ENCODE measurements at regions not wholly inside any gene's neighbourhood (a gene's known extent, or its start where the extent isn't known, plus 50 kb on each side); places are given as distances from the start of the nearest gene placed in this dataset.
"Not testable (repeated sequence)": the region's sequence is repeated elsewhere in the genome, so short reads cannot be mapped to it uniquely, and the experiment has no call there.

GRCh38 chr6:150755042-150755441 is 110.5 kb upstream of the MTHFD1L start:
- no peaks in the 10 kb centered on the region for H3K79me2 ChIP-seq (ENCODE audit: control insufficient read depth, insufficient read depth, low read length, poor library complexity)
- H3K14ac ChIP-seq (ENCODE audit: low read length): no peak overlapping the region
- H3K36me3 ChIP-seq (ENCODE audit: control insufficient read depth in 1 of 2, insufficient read depth in 2 of 2, low read length in 2 of 2): no peaks in the 10 kb centered on the region
- no peak overlapping the region for H4K8ac ChIP-seq (ENCODE audit: low read depth, low read length)
- no peaks in the 10 kb centered on the region for H3K9me3 ChIP-seq (ENCODE audit: insufficient read depth, low read depth, low read length)
- H4K91ac ChIP-seq (ENCODE audit: low read depth, low read length): no peak overlapping the region
- no peak overlapping the region for H2AFZ ChIP-seq (ENCODE audit: insufficient read depth, low read length, poor library complexity)
- no peak overlapping the region for H3K23ac ChIP-seq (ENCODE audit: low read length)
- peaks cover 8 to 9% of the 10 kb centered on the region in 2 experiments for H3K4me1 ChIP-seq (ENCODE audit: control insufficient read depth in 1 of 2, insufficient read depth in 2 of 2, low read length in 2 of 2)
- H4K12ac ChIP-seq (ENCODE audit: low read depth, low read length): no peak overlapping the region
- H3K18ac ChIP-seq (ENCODE audit: low read length): no peak overlapping the region
- no peak overlapping the region for H2AK5ac ChIP-seq (ENCODE audit: low read length)
- no peaks in the 10 kb centered on the region for H3K27me3 ChIP-seq (ENCODE audit: insufficient read depth, low read length)
- H3K9ac ChIP-seq (ENCODE audit: low read length): no peak overlapping the region
- DNase-seq: no peak
- WGBS (ENCODE audit: extremely low coverage, insufficient coverage, insufficient read length): no CpG with 5 or more reads among the region's 9 CpGs
- H3K4me3 ChIP-seq (ENCODE audit: low read depth, low read length): no peak overlapping the region
- no peaks in the 10 kb centered on the region for H3K79me1 ChIP-seq (ENCODE audit: low read length)
- H3K4me2 ChIP-seq (ENCODE audit: low read length): no peak overlapping the region
- H3K27ac ChIP-seq (ENCODE audit: low read depth, low read length): no peak overlapping the region
- H2BK12ac ChIP-seq (ENCODE audit: low read length): no peak overlapping the region
- no peak overlapping the region for H3K4ac ChIP-seq (ENCODE audit: low read depth, low read length)
- no peak overlapping the region for H2BK120ac ChIP-seq (ENCODE audit: insufficient read depth, low read length, poor library complexity)
- no peak overlapping the region for H2BK5ac ChIP-seq (ENCODE audit: low read depth, low read length, poor library complexity)

- Histone ChIP-seq H4K12ac (ENCODE audit: low read depth, low read length) (no peak overlapping the region), H2BK12ac (ENCODE audit: low read length) (no peak overlapping the region), H3K4ac (ENCODE audit: low read depth, low read length) (no peak overlapping the region), H3K79me1 (ENCODE audit: low read length) (no peaks in the 10 kb centered on the region), H3K23ac (ENCODE audit: low read length) (no peak overlapping the region), H3K9ac (ENCODE audit: low read length) (no peak overlapping the region), H3K79me2 (ENCODE audit: control insufficient read depth, insufficient read depth, low read length, poor library complexity) (no peaks in the 10 kb centered on the region), H3K4me2 (ENCODE audit: low read length) (no peak overlapping the region), H4K91ac (ENCODE audit: low read depth, low read length) (no peak overlapping the region), H3K18ac (ENCODE audit: low read length) (no peak overlapping the region), H3K36me3 (ENCODE audit: control insufficient read depth in 1 of 2, insufficient read depth in 2 of 2, low read length in 2 of 2) (no peaks in the 10 kb centered on the region), H2AFZ (ENCODE audit: insufficient read depth, low read length, poor library complexity) (no peak overlapping the region), H3K27me3 (ENCODE audit: insufficient read depth, low read length) (no peaks in the 10 kb centered on the region), H4K8ac (ENCODE audit: low read depth, low read length) (no peak overlapping the region), H3K4me3 (ENCODE audit: low read depth, low read length) (no peak overlapping the region), H3K9me3 (ENCODE audit: insufficient read depth, low read depth, low read length) (no peaks in the 10 kb centered on the region), H3K14ac (ENCODE audit: low read length) (no peak overlapping the region), H2BK120ac (ENCODE audit: insufficient read depth, low read length, poor library complexity) (no peak overlapping the region), H3K4me1 (ENCODE audit: control insufficient read depth in 1 of 2, insufficient read depth in 2 of 2, low read length in 2 of 2) (peaks cover 8 to 9% of the 10 kb centered on the region in 2 experiments), H2BK5ac (ENCODE audit: low read depth, low read length, poor library complexity) (no peak overlapping the region), H3K27ac (ENCODE audit: low read depth, low read length) (no peak overlapping the region), H2AK5ac (ENCODE audit: low read length) (no peak overlapping the region)
- no CpG with 5 or more reads among the region's 10 CpGs for WGBS (ENCODE audit: extremely low coverage, insufficient coverage, insufficient read length)
- no peak for DNase-seq
Measured at GRCh38 chr6:150755524-150755923, 110.0 kb upstream of the MTHFD1L start.

- H4K12ac ChIP-seq (ENCODE audit: low read depth, low read length): no peak overlapping the region
- no peak overlapping the region for H2BK5ac ChIP-seq (ENCODE audit: low read depth, low read length, poor library complexity)
- H3K27me3 ChIP-seq (ENCODE audit: insufficient read depth, low read length): no peaks in the 10 kb centered on the region
- H2AFZ ChIP-seq (ENCODE audit: insufficient read depth, low read length, poor library complexity): no peak overlapping the region
- no peak overlapping the region for H3K4me2 ChIP-seq (ENCODE audit: low read length)
- H3K79me2 ChIP-seq (ENCODE audit: control insufficient read depth, insufficient read depth, low read length, poor library complexity): no peaks in the 10 kb centered on the region
- H3K4ac ChIP-seq (ENCODE audit: low read depth, low read length): no peak overlapping the region
- DNase-seq: peak in 1 of 2 donors; percentile 38
- no peak overlapping the region for H2BK120ac ChIP-seq (ENCODE audit: insufficient read depth, low read length, poor library complexity)
- H3K36me3 ChIP-seq (ENCODE audit: control insufficient read depth in 1 of 2, insufficient read depth in 2 of 2, low read length in 2 of 2): no peaks in the 10 kb centered on the region
- H2AK5ac ChIP-seq (ENCODE audit: low read length): no peak overlapping the region
- no peak overlapping the region for H3K4me3 ChIP-seq (ENCODE audit: low read depth, low read length)
- no peak overlapping the region for H3K23ac ChIP-seq (ENCODE audit: low read length)
- H4K8ac ChIP-seq (ENCODE audit: low read depth, low read length): no peak overlapping the region
- peaks cover 8 to 9% of the 10 kb centered on the region in 2 experiments for H3K4me1 ChIP-seq (ENCODE audit: control insufficient read depth in 1 of 2, insufficient read depth in 2 of 2, low read length in 2 of 2)
- no peaks in the 10 kb centered on the region for H3K9me3 ChIP-seq (ENCODE audit: insufficient read depth, low read depth, low read length)
- H3K79me1 ChIP-seq (ENCODE audit: low read length): no peaks in the 10 kb centered on the region
- no peak overlapping the region for H2BK12ac ChIP-seq (ENCODE audit: low read length)
- H3K27ac ChIP-seq (ENCODE audit: low read depth, low read length): no peak overlapping the region
- no peak overlapping the region for H3K14ac ChIP-seq (ENCODE audit: low read length)
- H4K91ac ChIP-seq (ENCODE audit: low read depth, low read length): no peak overlapping the region
- H3K9ac ChIP-seq (ENCODE audit: low read length): no peak overlapping the region
- no CpG with 5 or more reads among the region's 7 CpGs for WGBS (ENCODE audit: extremely low coverage, insufficient coverage, insufficient read length)
- H3K18ac ChIP-seq (ENCODE audit: low read length): no peak overlapping the region
Measured at GRCh38 chr6:150756173-150756572, 109.3 kb upstream of the MTHFD1L start.

- H2BK5ac ChIP-seq (ENCODE audit: low read depth, low read length, poor library complexity); H4K12ac ChIP-seq (ENCODE audit: low read depth, low read length); H3K9ac ChIP-seq (ENCODE audit: low read length); H3K18ac ChIP-seq (ENCODE audit: low read length); H2AFZ ChIP-seq (ENCODE audit: insufficient read depth, low read length, poor library complexity); H3K9me3 ChIP-seq (ENCODE audit: insufficient read depth, low read depth, low read length); H3K4me1 ChIP-seq (ENCODE audit: control insufficient read depth in 1 of 2, insufficient read depth in 2 of 2, low read length in 2 of 2); H3K27me3 ChIP-seq (ENCODE audit: insufficient read depth, low read length); H4K8ac ChIP-seq (ENCODE audit: low read depth, low read length); H2AK5ac ChIP-seq (ENCODE audit: low read length); H3K23ac ChIP-seq (ENCODE audit: low read length); H3K4me2 ChIP-seq (ENCODE audit: low read length); H3K4ac ChIP-seq (ENCODE audit: low read depth, low read length); H3K4me3 ChIP-seq (ENCODE audit: low read depth, low read length); H2BK12ac ChIP-seq (ENCODE audit: low read length); H3K14ac ChIP-seq (ENCODE audit: low read length); H2BK120ac ChIP-seq (ENCODE audit: insufficient read depth, low read length, poor library complexity); H4K91ac ChIP-seq (ENCODE audit: low read depth, low read length); H3K79me1 ChIP-seq (ENCODE audit: low read length); H3K79me2 ChIP-seq (ENCODE audit: control insufficient read depth, insufficient read depth, low read length, poor library complexity); DNase-seq; H3K36me3 ChIP-seq (ENCODE audit: control insufficient read depth in 1 of 2, insufficient read depth in 2 of 2, low read length in 2 of 2); H3K27ac ChIP-seq (ENCODE audit: low read depth, low read length): not testable (repeated sequence)
- no CpG with 5 or more reads among the region's 4 CpGs for WGBS (ENCODE audit: extremely low coverage, insufficient coverage, insufficient read length)
Measured at GRCh38 chr6:150757807-150758206, 107.7 kb upstream of the MTHFD1L start.
